HG03175 (cell line): ENCODE measurements at regions not wholly inside any gene's neighbourhood (a gene's known extent, or its start where the extent isn't known, plus 50 kb on each side); places are given as distances from the start of the nearest gene placed in this dataset.

Experiments used
- ATAC-seq: cut with Tn5 transposase; IDR thresholded peaks from one replicate; pipeline ENCODE4 v1.9.1; 2021; ENCODE audit warnings: mild to moderate bottlenecking, moderate library complexity; ENCODE audit not compliant: unreplicated experiment

DNA sequence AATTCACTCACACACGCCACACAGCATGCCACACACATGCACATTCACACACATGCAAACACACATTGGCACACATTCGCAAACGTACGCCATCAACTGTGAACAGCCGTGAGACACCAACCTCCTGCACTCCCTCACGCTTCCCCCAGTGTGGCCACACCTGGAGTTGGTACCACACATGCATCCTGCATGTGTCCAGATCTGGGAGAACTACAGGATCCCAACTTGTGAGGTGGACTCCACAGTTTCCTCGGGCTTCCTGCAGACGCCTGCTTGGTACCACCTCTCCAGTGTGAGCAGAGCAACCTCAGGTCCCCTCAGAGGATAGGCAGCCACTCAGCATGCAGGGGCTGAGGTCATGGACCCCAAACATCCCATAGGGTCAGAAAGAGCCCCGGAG, 239.0 kb downstream of the EIPR1 start:
- no peak for ATAC-seq

DNA sequence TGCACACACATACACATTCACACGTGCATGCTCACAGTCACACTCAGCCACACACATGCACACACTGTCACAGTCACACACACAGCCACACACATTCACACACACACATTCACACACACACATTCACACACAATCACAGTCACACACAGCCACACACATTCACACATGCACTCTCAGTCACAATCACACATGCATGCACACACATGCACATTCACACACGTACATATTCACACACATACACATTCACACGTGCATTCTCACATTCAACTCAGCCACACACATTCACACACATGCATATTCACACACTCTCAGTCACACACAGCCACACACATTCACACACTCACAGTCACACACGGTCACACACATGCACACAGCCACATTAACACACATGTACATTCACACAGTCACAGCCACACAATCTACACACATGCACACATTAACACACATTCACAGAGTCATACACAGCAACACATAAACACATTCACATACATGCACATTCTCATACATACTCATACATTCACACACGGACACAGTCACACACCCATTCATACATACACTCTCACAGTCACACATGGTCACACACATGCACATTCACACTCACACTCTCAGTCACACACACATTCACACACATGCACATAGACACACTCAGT, 239.8 kb downstream of the EIPR1 start:
- no peak for ATAC-seq

GRCh38 chr2:3135676-3136075, 241.9 kb downstream of the EIPR1 start:
- no peak for ATAC-seq

DNA sequence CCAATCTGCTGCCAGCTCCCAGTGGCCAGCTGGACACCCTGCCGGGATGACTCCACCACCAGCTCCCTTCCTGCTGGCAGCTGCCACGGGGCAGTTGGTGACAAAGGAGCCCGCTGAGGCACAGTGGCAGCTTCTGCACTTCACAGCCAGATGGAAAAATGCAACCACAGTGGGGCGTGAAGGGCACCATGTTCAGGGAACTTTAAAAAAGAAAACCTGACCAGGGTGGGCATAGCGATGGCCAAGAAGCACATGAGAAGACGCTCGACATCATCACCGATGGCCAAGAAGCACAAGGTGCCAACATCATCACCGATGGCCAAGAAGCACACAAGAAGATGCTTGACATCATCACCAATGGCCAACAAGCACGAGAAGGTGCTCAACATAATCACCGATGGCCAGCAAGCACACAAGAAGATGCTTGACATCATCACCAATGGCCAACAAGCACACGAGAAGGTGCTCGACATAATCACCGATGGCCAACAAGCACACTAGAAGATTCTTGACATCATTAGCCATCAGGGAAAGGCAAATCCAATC, 243.5 kb downstream of the EIPR1 start:
- ATAC-seq: no peak

- no peak for ATAC-seq
Measured at GRCh38 chr2:3132966-3133365, 244.7 kb downstream of the EIPR1 start.

DNA sequence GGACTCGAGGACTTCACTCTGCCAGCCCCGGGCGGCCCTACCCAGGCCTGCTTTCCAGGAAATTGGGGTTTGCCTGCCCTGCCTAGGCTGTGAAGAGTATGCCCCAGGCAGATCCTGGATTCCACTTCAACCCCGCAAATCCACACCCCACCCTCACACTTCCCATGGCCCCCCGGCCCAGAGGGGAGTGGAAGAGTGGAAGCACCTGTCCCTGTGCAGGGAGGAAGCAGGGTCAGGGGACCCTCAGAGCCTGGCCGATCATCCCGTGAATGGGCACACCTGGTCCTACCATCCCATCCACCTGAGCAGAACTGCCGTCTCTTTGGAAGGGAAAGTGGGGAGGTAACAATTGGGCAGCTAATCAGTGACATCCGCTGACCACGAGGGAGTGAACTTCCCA, 245.2 kb downstream of the EIPR1 start:
- no peak for ATAC-seq

DNA sequence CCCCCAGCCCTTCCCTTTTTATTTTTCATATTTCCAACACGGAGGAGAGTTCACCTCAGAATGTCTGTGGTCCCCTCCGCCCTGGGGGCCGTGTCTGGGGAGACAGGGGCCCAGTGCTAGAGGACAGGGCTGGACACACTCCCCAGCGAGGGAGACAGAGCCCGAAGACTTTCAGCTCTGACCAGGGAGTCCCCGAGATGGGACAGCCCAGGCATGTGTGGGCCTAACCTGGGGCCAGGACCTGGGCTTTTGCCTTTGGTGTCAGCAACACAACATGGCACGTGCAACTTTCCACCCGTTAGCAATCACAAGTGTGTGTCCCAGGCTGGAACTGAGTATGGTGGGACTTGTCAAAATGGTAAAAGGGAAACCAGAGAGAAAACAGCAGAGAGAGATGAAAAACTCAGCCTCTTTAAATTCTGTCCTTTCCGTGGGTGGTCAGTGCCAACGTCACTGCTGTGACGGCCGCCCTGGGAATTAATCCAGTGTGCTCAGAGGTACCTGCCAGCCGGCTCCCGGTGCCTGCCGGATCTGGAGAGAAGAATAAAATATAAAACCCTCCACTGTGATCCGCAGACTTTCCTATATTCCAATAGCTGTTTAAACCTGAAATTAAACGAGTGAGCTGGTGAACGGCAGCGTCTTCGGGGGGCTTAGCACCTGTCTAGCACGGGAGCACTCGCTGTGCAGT, 245.8 kb downstream of the EIPR1 start:
- ATAC-seq: no peak

- ATAC-seq: no peak
Measured at GRCh38 chr2:3130889-3131635, 246.6 kb downstream of the EIPR1 start.

- no peak for ATAC-seq
Measured at GRCh38 chr2:3130444-3130843, 247.2 kb downstream of the EIPR1 start.

GRCh38 chr2:3129867-3130266, 247.8 kb downstream of the EIPR1 start:
- ATAC-seq: no peak

- ATAC-seq: no peak
Measured at GRCh38 chr2:3128786-3129185, 248.8 kb downstream of the EIPR1 start.

- ATAC-seq: no peak
Measured at GRCh38 chr2:3127710-3128109, 249.9 kb downstream of the EIPR1 start.

- peak; percentile 60 for ATAC-seq
Measured at GRCh38 chr2:3126911-3127621, 250.6 kb downstream of the EIPR1 start.

GRCh38 chr2:3126171-3126910, 251.3 kb downstream of the EIPR1 start:
- ATAC-seq: no peak

- no peak for ATAC-seq
Measured at GRCh38 chr2:3125761-3126130, 251.9 kb downstream of the EIPR1 start.

DNA sequence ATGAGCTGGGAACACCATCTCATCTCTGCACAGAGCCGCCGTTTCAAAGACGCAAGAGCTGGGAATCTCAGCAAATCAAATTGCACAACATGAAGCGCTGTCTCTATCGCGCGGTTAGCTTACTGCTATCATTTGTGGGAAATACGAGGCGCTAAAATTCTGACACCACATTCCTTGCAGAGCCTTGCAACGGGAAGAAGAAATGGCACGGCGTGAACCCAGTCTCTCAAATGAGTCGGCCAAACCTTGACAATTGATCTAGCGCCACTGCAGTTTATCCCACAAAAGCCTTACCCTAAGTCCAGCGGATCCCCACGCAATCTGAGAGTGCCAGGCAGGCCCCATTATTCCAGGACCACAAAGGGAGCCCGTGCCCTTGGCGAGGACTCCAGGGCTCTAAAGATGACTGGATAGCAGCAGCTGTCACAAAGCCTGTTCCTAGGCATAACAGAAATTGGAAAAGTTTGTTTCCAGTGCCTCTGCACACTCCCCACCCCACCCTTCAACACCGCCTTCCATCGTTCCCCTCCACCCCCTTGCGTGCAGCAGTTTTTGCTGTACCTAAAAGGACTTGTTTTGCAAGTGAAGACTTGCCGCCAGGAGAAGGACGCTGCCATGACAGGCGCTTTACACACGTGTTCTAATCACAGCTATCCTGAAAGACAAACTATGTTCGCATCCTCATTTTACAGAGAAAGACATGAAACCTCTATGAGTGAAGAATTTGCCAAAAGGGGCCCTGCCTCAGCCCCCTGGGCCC, 252.4 kb downstream of the EIPR1 start:
- no peak for ATAC-seq

GRCh38 chr2:3122525-3122924, 255.1 kb downstream of the EIPR1 start:
- ATAC-seq: no peak

- no peak for ATAC-seq
Measured at GRCh38 chr2:3121601-3122000, 256.0 kb downstream of the EIPR1 start.

GRCh38 chr2:3117650-3118216, 259.9 kb downstream of the EIPR1 start:
- no peak for ATAC-seq
